Esophagus squamous epithelium (tissue), 5 donors: ENCODE measurements at regions not wholly inside any gene's neighbourhood (a gene's known extent, or its start where the extent isn't known, plus 50 kb on each side); places are given as distances from the start of the nearest gene placed in this dataset.

Experiments
- DNase-seq: peaks from one replicate; lab custom pipeline; 2025; lab: John Stamatoyannopoulos, UW
- H3K27ac ChIP-seq, 4 donors: fragments of 200-600 bp; sonication (generic); one replicate each; pipeline ENCODE4 v1.5.1; 2016 to 2019; ENCODE audit warnings: mild to moderate bottlenecking in 1 of 4
- H3K27me3 ChIP-seq, 4 donors: fragments of 200-600 bp; sonication (generic); 1 replicate in 3 of 4; 2 replicates in 1 of 4; pipeline versions ENCODE4 v1.5.1 to v1.6.0; 2017 to 2021; ENCODE audit warnings: antibody characterized with exemption in 1 of 4
- H3K36me3 ChIP-seq, 3 donors: fragments of 200-600 bp; sonication (generic); one replicate each; pipeline ENCODE4 v1.5.1; 2016 to 2019
- H3K4me1 ChIP-seq, 3 donors: fragments of 200-600 bp; sonication (generic); one replicate each; pipeline ENCODE4 v1.5.1; 2017 to 2019
- H3K4me3 ChIP-seq, 4 donors: fragments of 200-600 bp; sonication (generic); 1 replicate in 3 of 4; 2 replicates in 1 of 4; pipeline ENCODE4 v1.5.1; 2016 to 2019; ENCODE audit warnings: mild to moderate bottlenecking in 2 of 4, moderate library complexity in 1 of 4
- H3K9me3 ChIP-seq, 3 donors: fragments of 200-600 bp; sonication (generic); one replicate each; pipeline ENCODE4 v1.5.1; 2016 to 2019
- POLR2A ChIP-seq, 4 donors: fragments of 450-650 bp; IDR thresholded peaks; one replicate each; pipeline ENCODE4 v1.6.1; 2017; ENCODE audit warnings: antibody characterized with exemption in 4 of 4, mild to moderate bottlenecking in 4 of 4, moderate library complexity in 3 of 4
- WGBS, 2 donors: methylation state at CpG; one replicate each; pipeline ENCODE4 v1.1.5; 2018; 5-methylcytosine and 5-hydroxymethylcytosine counted together
- intact Hi-C: fragments of 100-400 bp; cut with DNase I; formaldehyde crosslinking; loops from one replicate; pipeline ENCODE4 v1.15.0; 2022
- TF ChIP-seq, protein P1 (sequence below), 6 experiments: fragments of 450-650 bp in 4 of 6; fragments of 200-600 bp in 2 of 6; sonication (generic) in 2 of 6; IDR thresholded peaks; one replicate each; pipeline ENCODE4 v1.5.1; 2016 to 2019; ENCODE audit warnings: antibody characterized with exemption in 6 of 6, mild to moderate bottlenecking in 4 of 6, moderate library complexity in 4 of 6
- donor health status: DM: yes; HTN: yes; CAD: no.

- TF ChIP-seq, protein P1, sequence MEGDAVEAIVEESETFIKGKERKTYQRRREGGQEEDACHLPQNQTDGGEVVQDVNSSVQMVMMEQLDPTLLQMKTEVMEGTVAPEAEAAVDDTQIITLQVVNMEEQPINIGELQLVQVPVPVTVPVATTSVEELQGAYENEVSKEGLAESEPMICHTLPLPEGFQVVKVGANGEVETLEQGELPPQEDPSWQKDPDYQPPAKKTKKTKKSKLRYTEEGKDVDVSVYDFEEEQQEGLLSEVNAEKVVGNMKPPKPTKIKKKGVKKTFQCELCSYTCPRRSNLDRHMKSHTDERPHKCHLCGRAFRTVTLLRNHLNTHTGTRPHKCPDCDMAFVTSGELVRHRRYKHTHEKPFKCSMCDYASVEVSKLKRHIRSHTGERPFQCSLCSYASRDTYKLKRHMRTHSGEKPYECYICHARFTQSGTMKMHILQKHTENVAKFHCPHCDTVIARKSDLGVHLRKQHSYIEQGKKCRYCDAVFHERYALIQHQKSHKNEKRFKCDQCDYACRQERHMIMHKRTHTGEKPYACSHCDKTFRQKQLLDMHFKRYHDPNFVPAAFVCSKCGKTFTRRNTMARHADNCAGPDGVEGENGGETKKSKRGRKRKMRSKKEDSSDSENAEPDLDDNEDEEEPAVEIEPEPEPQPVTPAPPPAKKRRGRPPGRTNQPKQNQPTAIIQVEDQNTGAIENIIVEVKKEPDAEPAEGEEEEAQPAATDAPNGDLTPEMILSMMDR (IDR thresholded peaks at IDR 0.05): no peak
- no peak for TF ChIP-seq POLR2A (IDR thresholded peaks at IDR 0.05)
- Histone ChIP-seq H3K27ac (no peak overlapping the region), H3K27me3 (no peaks in the 10 kb centered on the region), H3K4me1 (no peaks in the 10 kb centered on the region), H3K36me3 (no peaks in the 10 kb centered on the region), H3K4me3 (no peak overlapping the region), H3K9me3 (no peaks in the 10 kb centered on the region)
- no peak for DNase-seq
- 43 to 48% methylated on average over 2 of the region's 2 CpGs for WGBS, 2 donors
- intact Hi-C loops: no loop called here
These were observed 267.6 kb downstream of the TMEM167A start for GRCh38 chr5:82809420-82810143.

DNA sequence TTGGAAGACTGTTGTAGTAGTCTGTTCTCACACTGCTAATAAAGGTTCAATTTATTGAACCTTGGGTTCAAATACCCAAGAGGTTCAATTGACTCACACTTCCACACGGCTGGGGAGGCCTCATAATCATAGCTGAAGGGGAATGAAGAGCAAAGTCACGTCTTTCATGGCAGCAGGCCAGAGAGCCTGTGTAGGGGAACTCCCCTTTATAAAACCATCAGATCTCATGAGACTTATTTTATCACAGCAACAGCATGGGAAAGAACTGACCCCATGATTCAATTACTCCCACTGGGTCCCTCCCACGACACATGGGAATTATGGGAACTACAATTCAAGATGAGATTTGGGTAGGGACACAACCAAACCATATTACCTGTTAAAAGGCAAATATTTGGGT is 268.2 kb downstream of the TMEM167A start:
- Histone ChIP-seq H3K4me1 (no peaks in the 10 kb centered on the region), H3K36me3 (no peaks in the 10 kb centered on the region), H3K4me3 (no peak overlapping the region), H3K27ac (no peak overlapping the region), H3K27me3 (no peaks in the 10 kb centered on the region), H3K9me3 (no peaks in the 10 kb centered on the region)
- intact Hi-C loops: no loop called here
- DNase-seq: no peak
- 17 to 24% methylated on average over 3 of the region's 3 CpGs for WGBS, 2 donors
- TF ChIP-seq POLR2A (IDR thresholded peaks at IDR 0.05): no peak

GRCh38 chr5:82807021-82807420 is 270.2 kb downstream of the TMEM167A start:
- no peaks in the 10 kb centered on the region for H3K9me3 ChIP-seq
- H3K27ac ChIP-seq: no peak overlapping the region
- no peaks in the 10 kb centered on the region for H3K4me1 ChIP-seq
- intact Hi-C loops: no loop called here
- H3K36me3 ChIP-seq: no peaks in the 10 kb centered on the region
- WGBS, 2 donors: 57 to 62% methylated on average over 2 of the region's 2 CpGs
- TF ChIP-seq POLR2A (IDR thresholded peaks at IDR 0.05): no peak
- TF ChIP-seq, protein P1 (IDR thresholded peaks at IDR 0.05): no peak
- no peak for DNase-seq
- H3K4me3 ChIP-seq: no peak overlapping the region
- no peaks in the 10 kb centered on the region for H3K27me3 ChIP-seq

DNA sequence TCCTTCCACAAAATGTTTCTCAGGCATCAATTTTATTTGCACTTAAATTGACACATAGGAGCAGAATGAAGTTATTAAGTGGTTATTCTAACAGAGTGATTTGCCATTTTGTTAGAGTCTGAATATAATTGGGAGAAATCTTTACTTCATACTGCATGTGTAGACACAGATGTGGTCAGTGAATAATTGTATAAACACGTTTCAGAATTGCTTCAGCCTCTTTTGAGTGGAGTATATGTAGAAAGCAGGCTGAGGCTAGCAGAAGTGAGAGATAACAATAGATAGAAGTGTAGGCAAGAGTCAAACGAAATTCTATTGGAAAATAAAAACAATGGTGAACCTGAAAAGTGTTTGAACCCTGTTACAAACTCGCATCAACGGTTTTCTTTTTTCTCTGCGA is 270.7 kb downstream of the TMEM167A start:
- intact Hi-C loops: no loop called here
- H3K4me1 ChIP-seq: no peaks in the 10 kb centered on the region
- WGBS, 2 donors: 39 to 42% methylated on average over 5 of the region's 5 CpGs

GRCh38 chr5:82804155-82804690 is 273.0 kb downstream of the TMEM167A start:
- WGBS, 2 donors: 74 to 76% methylated on average over 3 of the region's 3 CpGs
- DNase-seq: no peak
- H3K4me3 ChIP-seq: no peak overlapping the region
- H3K4me1 ChIP-seq: no peaks in the 10 kb centered on the region
- intact Hi-C loops: no loop called here
- TF ChIP-seq, protein P1 (IDR thresholded peaks at IDR 0.05): no peak
- no peak for TF ChIP-seq POLR2A (IDR thresholded peaks at IDR 0.05)
- H3K27ac ChIP-seq: no peak overlapping the region
- no peaks in the 10 kb centered on the region for H3K27me3 ChIP-seq
- no peaks in the 10 kb centered on the region for H3K36me3 ChIP-seq
- no peaks in the 10 kb centered on the region for H3K9me3 ChIP-seq

More for the DNA sequence above, 270.7 kb downstream of the TMEM167A start:
- H3K4me3 ChIP-seq: no peak overlapping the region
- no peak overlapping the region for H3K27ac ChIP-seq
- TF ChIP-seq, protein P1 (IDR thresholded peaks at IDR 0.05): no peak
- TF ChIP-seq POLR2A (IDR thresholded peaks at IDR 0.05): no peak
- DNase-seq: no peak
- H3K9me3 ChIP-seq: no peaks in the 10 kb centered on the region
- no peaks in the 10 kb centered on the region for H3K36me3 ChIP-seq
- no peaks in the 10 kb centered on the region for H3K27me3 ChIP-seq
